SK-N-SH (cell line): ENCODE measurements at regions not wholly inside any gene's neighbourhood (a gene's known extent, or its start where the extent isn't known, plus 50 kb on each side); places are given as distances from the start of the nearest gene placed in this dataset.

Experiments used
- CTCF ChIA-PET: fragments of 300-600, 350-600 bp; formaldehyde crosslinking; extraction: SDS; loops from one replicate; lab custom pipeline; 2021; lab: Yijun Ruan, JAX
- POLR2A ChIA-PET: fragments of 350-600 bp; sonication (Branson Sonifier 250); formaldehyde crosslinking; extraction: SDS; loops from one replicate; lab custom pipeline; 2020; ENCODE audit warnings: antibody characterized with exemption, inconsistent platforms; lab: Yijun Ruan, JAX
- DNase-seq: peaks from one replicate; pipeline ENCODE4 v3.0.0; 2012
- H2AFZ ChIP-seq: fragments of 200-600 bp; sonication (generic); 2 replicates; pipeline ENCODE4 v1.8.1; 2016; ENCODE audit warnings: antibody characterized with exemption, mild to moderate bottlenecking, low read depth
- H3F3A ChIP-seq: fragments of 200-600 bp; sonication (generic); replicated peaks from 2 replicates; pipeline ENCODE3; 2016; ENCODE audit warnings: antibody characterized with exemption, mild to moderate bottlenecking; ENCODE audit not compliant: insufficient read depth
- H3K27ac ChIP-seq, 2 experiments: fragments of 200-500 bp in 1 of 2; fragments of 200-600 bp in 1 of 2; sonication (Bioruptor generic) in 1 of 2; sonication (generic), shearing (Covaris generic) in 1 of 2; 2 replicates each; pipeline versions ENCODE4 v1.5.1 to v1.6.1; 2014 to 2016; ENCODE audit warnings: low read depth in 2 of 2, inconsistent platforms in 1 of 2, low read length in 1 of 2, mild to moderate bottlenecking in 1 of 2, mixed read lengths in 1 of 2
- H3K27me3 ChIP-seq: fragments of 200-600 bp; sonication (generic), shearing (Covaris generic); 2 replicates; pipeline ENCODE4 v1.6.1; 2016; ENCODE audit warnings: mixed run types; ENCODE audit not compliant: insufficient read depth
- H3K36me3 ChIP-seq, 2 experiments: fragments of 200-500 bp in 1 of 2; fragments of 200-600 bp in 1 of 2; sonication (Bioruptor generic) in 1 of 2; sonication (generic) in 1 of 2; replicated peaks in 1 of 2; 2 replicates each; pipeline versions ENCODE3 to v1.5.1; 2014 to 2016; ENCODE audit warnings: low read length in 1 of 2, mild to moderate bottlenecking in 1 of 2; ENCODE audit not compliant: insufficient read depth in 2 of 2, control insufficient read depth in 1 of 2
- H3K4me1 ChIP-seq, 2 experiments: fragments of 200-500 bp in 1 of 2; fragments of 200-600 bp in 1 of 2; sonication (Bioruptor generic) in 1 of 2; sonication (generic), shearing (Covaris generic) in 1 of 2; 2 replicates each; pipeline versions ENCODE4 v1.5.1 to v1.6.1; 2014 to 2016; ENCODE audit warnings: low read depth in 1 of 2, low read length in 1 of 2, mixed run types in 1 of 2; ENCODE audit not compliant: insufficient read depth in 2 of 2, control insufficient read depth in 1 of 2
- H3K4me2 ChIP-seq: fragments of 200-600 bp; sonication (generic), shearing (Covaris generic); 2 replicates; pipeline ENCODE4 v1.6.1; 2017; ENCODE audit warnings: mixed run types
- H3K4me3 ChIP-seq, 2 experiments: fragments of 200-500 bp in 1 of 2; fragments of 200-600 bp in 1 of 2; sonication (Bioruptor generic) in 1 of 2; sonication (generic), shearing (Covaris generic) in 1 of 2; 2 replicates each; pipeline versions ENCODE4 v1.5.1 to v1.8.1; 2014 to 2016; ENCODE audit warnings: low read depth in 2 of 2, inconsistent platforms in 1 of 2, low read length in 1 of 2, mild to moderate bottlenecking in 1 of 2, mixed read lengths in 1 of 2, moderate library complexity in 1 of 2
- H3K79me2 ChIP-seq: fragments of 200-600 bp; sonication (generic); 2 replicates; pipeline ENCODE4 v1.8.1; 2017; ENCODE audit warnings: mild to moderate bottlenecking; ENCODE audit not compliant: insufficient read depth
- H3K9ac ChIP-seq: fragments of 200-600 bp; sonication (generic); 2 replicates; pipeline ENCODE4 v1.6.1; 2017; ENCODE audit warnings: mixed run types
- H3K9me2 ChIP-seq: fragments of 200-600 bp; sonication (generic); 2 replicates; pipeline ENCODE4 v1.6.1; 2017; ENCODE audit warnings: mixed run types
- H3K9me3 ChIP-seq: fragments of 200-600 bp; sonication (generic); 2 replicates; pipeline ENCODE4 v1.6.1; 2017; ENCODE audit warnings: mixed run types, mild to moderate bottlenecking, moderate library complexity
- H4K20me1 ChIP-seq: fragments of 200-600 bp; sonication (generic); 2 replicates; pipeline ENCODE4 v1.6.1; 2017; ENCODE audit warnings: mild to moderate bottlenecking, mixed run types; ENCODE audit not compliant: insufficient read depth
- CHD2 ChIP-seq: fragments of 150-350 bp; IDR thresholded peaks from 2 replicates; pipeline ENCODE4 v1.6.1; 2018; ENCODE audit warnings: low read length; ENCODE audit not compliant: partially characterized antibody
- CTCF ChIP-seq: fragments of 200-600 bp; sonication (generic); IDR thresholded peaks from 2 replicates; pipeline ENCODE4 v1.6.1; 2017; ENCODE audit warnings: antibody characterized with exemption, mild to moderate bottlenecking, moderate library complexity
- FOSL2 ChIP-seq: IDR thresholded peaks from 2 replicates; pipeline ENCODE4 v1.4.0; 2012; ENCODE audit warnings: low read depth, mild to moderate bottlenecking, moderate library complexity, borderline replicate concordance
- FOXJ3 ChIP-seq: sonication (generic); formaldehyde crosslinking; IDR thresholded peaks from 2 replicates; pipeline ENCODE4 v1.5.1; 2020; ENCODE audit warnings: mild to moderate bottlenecking, missing genetic modification reagents
- GABPA ChIP-seq: IDR thresholded peaks from 2 replicates; pipeline ENCODE4 v1.4.0; 2012; ENCODE audit warnings: low read depth, mild to moderate bottlenecking
- GATA2 ChIP-seq: sonication (generic); formaldehyde crosslinking; IDR thresholded peaks from 2 replicates; pipeline ENCODE4 v1.5.0; 2020; ENCODE audit warnings: mild to moderate bottlenecking, missing genetic modification reagents
- MAX ChIP-seq: IDR thresholded peaks from 2 replicates; pipeline ENCODE4 v1.4.0; 2012; ENCODE audit warnings: low read depth
- NFIC ChIP-seq: IDR thresholded peaks from 2 replicates; pipeline ENCODE4 v1.4.0; 2012; ENCODE audit warnings: borderline replicate concordance
- RCOR1 ChIP-seq: fragments of 150-350 bp; IDR thresholded peaks from 2 replicates; pipeline ENCODE4 v1.6.1; 2017; ENCODE audit warnings: antibody characterized with exemption, low read length
- REST ChIP-seq: IDR thresholded peaks from 2 replicates; pipeline ENCODE4 v1.6.1; 2012; ENCODE audit warnings: mild to moderate bottlenecking, low read depth, low read length, moderate library complexity
- RFX5 ChIP-seq: IDR thresholded peaks from 2 replicates; pipeline ENCODE4 v1.6.1; 2012; ENCODE audit warnings: mild to moderate bottlenecking, improper control_type of control experiment, low read length
- RXRA ChIP-seq: IDR thresholded peaks from 2 replicates; pipeline ENCODE4 v1.4.0; 2012; ENCODE audit warnings: low read depth, mild to moderate bottlenecking, borderline replicate concordance
- SMC3 ChIP-seq: IDR thresholded peaks from 2 replicates; pipeline ENCODE4 v1.6.1; 2012; ENCODE audit warnings: low read depth, low read length, improper control_type of control experiment
- USF2 ChIP-seq: fragments of 150-350 bp; IDR thresholded peaks from 2 replicates; pipeline ENCODE4 v1.6.1; 2017; ENCODE audit warnings: antibody characterized with exemption, low read length, low read depth, borderline replicate concordance
- YY1 ChIP-seq: IDR thresholded peaks from 2 replicates; pipeline ENCODE4 v1.4.0; 2012; ENCODE audit warnings: low read depth, mild to moderate bottlenecking
- ZBTB33 ChIP-seq: IDR thresholded peaks from 2 replicates; pipeline ENCODE4 v1.4.0; 2012; ENCODE audit warnings: low read depth, borderline replicate concordance
- WGBS: methylation state at CpG from one replicate; pipeline ENCODE4 v1.1.6; 2017; ENCODE audit warnings: low lambda C conversion rate; 5-methylcytosine and 5-hydroxymethylcytosine counted together

- WGBS: 78% methylated on average over 4 of the region's 4 CpGs
- no peaks in the 10 kb centered on the region for H3K9me2 ChIP-seq
- no peak for DNase-seq
- H3F3A ChIP-seq: no peaks in the 10 kb centered on the region
- H4K20me1 ChIP-seq: no peaks in the 10 kb centered on the region
- ChIA-PET POLR2A (no interaction called here), CTCF (no interaction called here)
- no peaks in the 10 kb centered on the region for H3K79me2 ChIP-seq
- no peak overlapping the region for H3K9ac ChIP-seq
- no peak overlapping the region for H3K4me2 ChIP-seq
- H3K4me1 ChIP-seq: no peaks in the 10 kb centered on the region
- H3K27ac ChIP-seq: no peak overlapping the region
- no peak overlapping the region for H2AFZ ChIP-seq
- no peaks in the 10 kb centered on the region; the same call in 1 of the 2 replicates for H3K27me3 ChIP-seq
- H3K9me3 ChIP-seq: no peaks in the 10 kb centered on the region
- no peaks in the 10 kb centered on the region for H3K36me3 ChIP-seq
- no peak overlapping the region for H3K4me3 ChIP-seq
- TF ChIP-seq SMC3 (no peak), REST (no peak), YY1 (no peak), CTCF (no peak), GATA2 (no peak), FOSL2 (no peak), MAX (no peak), ZBTB33 (no peak), CHD2 (no peak), RXRA (no peak), NFIC (no peak), RCOR1 (no peak), USF2 (no peak), RFX5 (no peak), GABPA (no peak), FOXJ3 (CRISPR knock-in tag) (no peak)
Measured at GRCh38 chr21:26751305-26751704, 93.9 kb downstream of the ADAMTS1 start.
